GM19025 (cell line): ENCODE measurements at regions not wholly inside any gene's neighbourhood (a gene's known extent, or its start where the extent isn't known, plus 50 kb on each side); places are given as distances from the start of the nearest gene placed in this dataset.
"Not testable (repeated sequence)": the region's sequence is repeated elsewhere in the genome, so short reads cannot be mapped to it uniquely, and the experiment has no call there.

Experiments used
- ATAC-seq: cut with Tn5 transposase; IDR thresholded peaks from one replicate; pipeline ENCODE4 v1.9.1; 2021; ENCODE audit warnings: mild to moderate bottlenecking, low read depth, moderate library complexity; ENCODE audit not compliant: unreplicated experiment

- no peak for ATAC-seq
These were observed 1019.6 kb downstream of the PLA2G4A start for GRCh38 chr1:187848321-187848720.

GRCh38 chr1:187850146-187850545 lies 1021.4 kb downstream of the PLA2G4A start:
- ATAC-seq = not testable (repeated sequence)

DNA sequence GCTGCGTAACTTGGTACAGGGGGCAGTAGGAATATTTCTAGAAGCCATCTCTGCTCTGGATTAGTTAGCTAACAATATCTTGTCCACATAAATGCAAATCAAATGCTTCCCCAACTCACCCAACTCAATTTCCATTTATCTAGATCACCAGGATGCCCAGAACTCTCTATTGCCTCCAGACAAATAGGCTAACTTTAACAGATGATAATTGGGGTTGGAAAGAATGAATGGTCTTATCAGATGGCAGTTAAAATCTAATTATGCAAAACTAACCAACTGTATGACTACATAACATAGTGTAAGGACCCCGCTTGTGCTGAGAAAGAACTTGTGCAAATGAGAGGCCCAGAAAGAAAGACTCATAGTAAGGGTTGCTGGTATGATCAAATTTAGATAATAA lies 1024.8 kb downstream of the PLA2G4A start:
- no peak for ATAC-seq

GRCh38 chr1:187854457-187854856 lies 1025.7 kb downstream of the PLA2G4A start:
- ATAC-seq = no peak

GRCh38 chr1:187862506-187862905 lies 1033.8 kb downstream of the PLA2G4A start:
- no peak for ATAC-seq

DNA sequence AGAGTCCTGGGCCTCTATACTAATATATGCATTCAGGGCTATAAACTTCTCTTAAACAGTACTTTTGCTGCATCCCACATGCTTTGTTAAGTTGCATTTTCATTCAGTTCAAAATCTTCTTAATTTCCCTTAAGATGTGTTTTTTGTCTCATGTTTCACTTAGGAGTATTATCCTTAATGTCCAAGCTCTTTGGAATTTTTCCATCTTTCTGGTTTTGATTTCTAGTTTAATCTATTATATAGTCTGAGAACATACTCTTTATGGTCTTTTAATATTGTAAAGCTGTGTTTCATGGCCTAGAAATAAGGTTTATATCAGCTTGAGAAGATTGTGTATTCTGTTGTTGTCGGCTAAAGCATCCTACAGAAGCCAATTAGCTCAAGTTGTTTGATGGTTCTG lies 1041.8 kb downstream of the PLA2G4A start:
- ATAC-seq = no peak

- no peak for ATAC-seq
These were observed 1042.6 kb downstream of the PLA2G4A start for GRCh38 chr1:187871177-187871845.

DNA sequence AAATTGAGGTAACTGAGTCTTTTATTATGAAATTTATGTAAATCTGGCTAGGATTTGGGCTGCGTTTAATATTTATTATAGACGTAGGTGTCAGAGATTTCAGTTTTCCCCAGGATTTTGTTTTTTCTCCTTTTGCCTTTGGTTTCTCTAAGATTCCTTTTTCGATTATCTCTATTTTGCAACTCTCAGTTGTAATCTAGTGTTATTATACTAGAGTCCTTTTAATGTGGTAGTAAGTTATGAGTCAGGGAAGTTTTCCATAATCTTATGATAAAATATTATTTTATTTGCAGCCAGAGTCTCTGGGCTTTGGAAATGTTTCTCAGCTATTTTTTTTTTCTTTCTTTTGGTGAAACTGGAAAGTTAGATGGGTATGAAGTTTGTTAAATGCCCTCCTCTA lies 1043.8 kb downstream of the PLA2G4A start:
- no peak for ATAC-seq

DNA sequence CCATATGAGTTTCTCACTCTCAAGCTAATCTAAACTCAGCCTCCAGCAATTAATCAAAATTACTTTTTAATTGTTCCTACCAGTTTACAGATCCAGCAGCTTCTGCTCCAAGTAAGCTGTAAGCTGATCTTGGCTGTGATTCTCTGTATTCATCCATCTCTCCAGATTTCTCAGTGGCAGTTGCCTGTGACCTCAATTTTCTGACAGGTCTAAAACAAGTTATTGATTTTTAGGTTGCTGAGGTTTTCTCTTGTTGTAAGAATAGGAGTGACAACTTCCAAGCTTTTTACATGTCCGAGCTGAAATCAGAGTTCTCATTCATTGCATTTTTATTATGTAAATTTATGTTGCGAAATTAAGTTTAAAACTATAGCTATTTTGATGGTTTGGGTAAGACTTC lies 1044.4 kb downstream of the PLA2G4A start:
- ATAC-seq = no peak

DNA sequence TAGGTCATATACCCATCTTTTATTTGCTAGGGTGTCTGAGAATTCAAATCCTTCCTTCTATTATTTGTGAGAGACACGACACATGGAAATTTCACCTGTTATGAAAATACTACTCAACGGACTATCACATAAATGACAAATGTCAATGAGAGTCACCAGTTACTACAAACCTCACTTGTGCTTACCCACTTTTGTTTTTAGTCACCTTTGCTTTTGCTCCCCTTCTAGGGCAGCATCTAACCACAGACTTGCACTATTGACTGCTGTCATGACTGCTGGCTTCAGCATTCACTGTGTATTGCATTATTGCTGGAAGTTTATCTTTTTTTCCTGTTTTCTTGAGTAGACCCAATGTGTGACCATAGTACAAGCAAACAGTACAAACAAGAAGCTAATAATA lies 1048.0 kb downstream of the PLA2G4A start:
- no peak for ATAC-seq

GRCh38 chr1:187877220-187877619 lies 1048.5 kb downstream of the PLA2G4A start:
- ATAC-seq = no peak

GRCh38 chr1:187878883-187879282 lies 1050.1 kb downstream of the PLA2G4A start:
- ATAC-seq = no peak

DNA sequence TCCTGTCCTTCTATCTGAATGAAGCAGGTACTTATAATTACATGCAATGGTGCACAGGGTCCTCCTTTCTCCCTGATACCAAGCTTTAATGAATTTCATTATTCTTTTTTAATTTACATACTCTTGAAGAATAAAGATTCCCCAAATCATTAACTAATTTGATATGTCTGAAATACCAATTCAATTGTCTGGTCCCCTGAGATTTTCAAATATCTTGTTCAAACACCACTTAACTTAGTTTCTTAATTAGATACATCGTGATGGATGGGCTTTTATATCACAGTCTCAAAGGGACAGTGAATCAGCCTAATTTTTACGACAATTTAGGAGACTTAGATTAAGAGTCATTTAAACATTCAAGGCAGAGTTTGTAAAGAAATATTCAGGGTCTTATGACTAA lies 1054.6 kb downstream of the PLA2G4A start:
- ATAC-seq = no peak

GRCh38 chr1:187891993-187892682 lies 1063.4 kb downstream of the PLA2G4A start:
- no peak for ATAC-seq

GRCh38 chr1:187892683-187893039 lies 1063.9 kb downstream of the PLA2G4A start:
- ATAC-seq = no peak

DNA sequence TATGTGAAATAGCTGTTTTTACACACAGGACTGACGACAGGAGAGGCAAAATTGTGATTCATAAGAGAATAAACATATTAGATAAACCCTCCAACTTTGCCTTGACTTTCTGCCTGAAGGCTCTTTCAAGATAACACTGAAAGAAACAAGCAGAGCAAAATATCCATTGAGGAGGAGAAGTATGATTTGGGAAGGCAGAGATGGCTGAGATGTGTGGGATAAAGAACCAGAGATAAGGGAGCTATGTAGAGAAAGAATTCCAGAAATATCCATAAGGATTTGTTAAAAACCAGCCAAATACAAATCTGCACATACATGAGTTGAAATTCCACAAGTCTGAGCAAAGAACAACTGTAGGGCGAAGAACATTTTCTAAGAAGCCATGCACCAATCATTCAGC lies 1064.7 kb downstream of the PLA2G4A start:
- no peak for ATAC-seq

- ATAC-seq = no peak
These were observed 1065.6 kb downstream of the PLA2G4A start for GRCh38 chr1:187894349-187894748.

- no peak for ATAC-seq
These were observed 1074.5 kb downstream of the PLA2G4A start for GRCh38 chr1:187903223-187903622.

- ATAC-seq = no peak
These were observed 1080.6 kb downstream of the PLA2G4A start for GRCh38 chr1:187909382-187909781.

DNA sequence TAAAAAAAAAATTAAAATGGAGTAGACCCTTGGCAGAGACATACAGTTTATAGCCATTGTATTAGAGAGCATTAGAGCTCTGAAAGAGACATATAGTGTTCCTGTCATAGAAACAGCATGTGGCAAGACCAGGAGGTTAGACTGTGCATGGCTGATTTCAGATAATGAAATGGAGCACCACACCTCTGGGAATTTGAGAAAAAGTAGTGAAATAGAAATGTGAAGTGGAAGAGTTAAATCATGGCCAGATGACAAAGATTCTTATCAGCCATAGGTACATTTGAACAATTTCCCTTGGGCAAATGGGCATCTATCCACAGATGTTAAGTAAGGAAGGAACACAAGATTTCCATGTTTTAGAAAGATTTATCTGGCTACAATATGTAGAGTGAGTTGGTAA lies 1083.1 kb downstream of the PLA2G4A start:
- no peak for ATAC-seq

DNA sequence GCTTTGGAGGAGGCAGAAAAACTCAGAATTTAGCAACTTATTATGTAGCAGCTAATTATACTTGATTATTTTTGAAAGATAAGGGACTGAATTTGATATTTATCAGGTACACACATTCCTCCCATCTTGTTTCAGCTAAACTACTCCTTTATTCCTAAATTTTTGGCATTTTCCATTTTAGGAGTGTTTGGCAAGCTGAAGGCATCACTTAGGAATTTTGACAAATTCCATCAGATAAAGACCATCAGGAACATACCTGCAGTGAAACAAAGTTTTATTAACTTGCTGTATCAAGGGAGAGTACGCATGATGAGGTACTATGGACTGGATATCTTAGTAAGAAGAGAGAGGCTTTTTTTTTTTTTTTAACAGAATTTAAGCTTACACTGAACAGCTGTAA lies 1092.2 kb downstream of the PLA2G4A start:
- ATAC-seq = no peak

DNA sequence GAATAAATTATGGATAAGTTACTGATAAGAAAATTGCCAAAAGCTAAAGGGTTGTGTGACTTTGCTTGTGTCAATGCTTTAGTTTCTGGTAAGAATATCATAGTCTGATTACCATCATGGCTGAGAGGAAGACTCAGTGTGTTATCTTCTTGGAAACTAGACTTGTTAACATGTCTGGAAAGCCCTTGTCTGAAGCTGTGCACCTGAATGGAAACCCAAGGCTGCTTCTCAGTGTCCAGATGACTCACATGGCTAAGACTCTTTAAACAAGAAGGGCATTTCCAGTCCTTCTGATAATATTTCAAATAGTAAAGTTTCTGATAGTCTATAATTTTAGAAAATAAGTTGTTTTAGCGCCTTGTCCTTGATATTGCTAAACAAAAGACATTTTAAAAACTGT lies 1092.7 kb downstream of the PLA2G4A start:
- ATAC-seq = no peak
